Hematopoietic multipotent progenitor cell treated with erythropoietin and hydrocortisone succinate and interleukin-3 and kit ligand, for 6 days (in vitro differentiated cells): ENCODE measurements at regions not wholly inside any gene's neighbourhood (a gene's known extent, or its start where the extent isn't known, plus 50 kb on each side); places are given as distances from the start of the nearest gene placed in this dataset.

Experiments
- DNase-seq: peaks from one replicate; pipeline ENCODE4 v3.0.0-alpha.2; 2015

DNA sequence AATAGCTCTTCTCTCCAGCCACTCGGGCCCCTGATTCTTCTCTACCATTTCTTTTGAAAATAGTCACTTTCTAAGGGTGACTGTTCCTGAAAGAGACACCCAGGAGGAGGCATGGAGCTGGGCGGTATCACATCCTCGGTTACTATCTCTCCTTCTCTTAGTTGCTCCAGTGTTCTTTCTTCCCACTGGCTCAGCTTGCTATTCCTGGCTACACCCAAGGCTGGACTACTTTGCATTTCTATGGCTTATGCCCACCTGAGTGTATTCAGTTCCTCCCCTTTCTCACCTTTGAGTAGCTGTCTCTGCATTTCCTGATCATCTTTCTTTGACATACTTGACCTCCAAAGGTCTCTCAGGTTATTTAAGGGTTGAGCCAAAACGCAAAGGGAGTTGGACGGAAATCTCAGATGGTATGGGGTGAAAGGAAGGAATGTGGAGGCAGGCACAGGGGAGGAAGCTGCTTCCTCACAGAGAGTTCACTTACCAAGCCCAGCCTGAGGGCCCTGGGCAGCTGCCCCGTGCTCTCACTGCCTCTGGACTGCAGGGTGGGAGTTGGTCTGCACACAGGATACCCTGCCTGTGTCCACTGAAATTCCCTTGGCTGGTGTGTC lies 155.7 kb downstream of the SNX19 start:
- no peak for DNase-seq

DNA sequence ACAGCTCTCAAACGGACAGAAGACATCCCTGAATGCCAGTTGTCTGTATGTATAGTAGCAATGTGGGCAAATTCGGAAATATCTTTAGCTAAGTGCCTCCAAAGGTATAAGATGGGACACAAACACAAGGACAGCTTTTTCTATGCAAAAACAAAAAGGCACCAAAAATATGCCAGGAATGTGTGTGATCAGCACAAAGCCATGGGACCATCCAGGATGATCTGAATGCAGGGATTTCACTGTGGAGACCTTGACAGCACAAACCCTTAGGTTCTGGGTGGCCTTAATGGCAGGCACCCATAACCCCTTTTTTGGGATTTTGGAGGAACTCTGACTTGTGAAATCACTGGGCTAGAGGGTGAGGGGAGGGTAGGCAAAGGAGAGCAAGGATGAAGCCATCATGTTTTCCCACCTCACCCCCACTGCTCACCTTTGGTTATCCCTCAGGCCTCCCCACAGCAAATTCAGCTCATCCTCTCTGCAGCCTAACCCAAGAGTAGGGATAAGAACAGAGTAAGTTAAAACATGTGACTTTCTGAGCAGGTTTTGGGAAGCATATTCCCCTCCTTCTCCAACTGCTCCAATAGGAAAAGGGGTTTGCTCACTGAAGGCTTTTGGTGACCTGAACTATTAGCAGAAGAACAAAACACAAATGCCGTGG lies 154.6 kb downstream of the SNX19 start:
- no peak for DNase-seq

DNA sequence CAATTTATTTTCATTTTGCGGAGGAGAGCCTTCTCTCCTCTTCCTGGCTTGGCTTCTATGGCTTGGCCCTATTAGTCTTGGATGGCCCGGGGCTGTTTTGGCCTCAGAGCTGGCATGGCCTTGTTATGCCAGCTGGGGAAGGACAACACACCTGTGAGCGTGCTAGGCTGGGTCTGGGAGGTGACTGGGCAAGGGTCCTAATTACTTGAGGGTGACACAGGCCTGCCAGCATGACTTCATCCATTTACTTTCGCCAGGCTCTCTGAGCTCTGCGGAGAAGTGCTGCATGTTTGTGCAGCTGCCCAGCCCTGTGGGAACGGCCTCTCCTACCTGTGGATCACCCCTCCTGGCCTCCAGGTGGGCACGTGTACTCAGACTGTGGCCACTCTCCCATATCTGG lies 153.6 kb downstream of the SNX19 start:
- no peak for DNase-seq

DNA sequence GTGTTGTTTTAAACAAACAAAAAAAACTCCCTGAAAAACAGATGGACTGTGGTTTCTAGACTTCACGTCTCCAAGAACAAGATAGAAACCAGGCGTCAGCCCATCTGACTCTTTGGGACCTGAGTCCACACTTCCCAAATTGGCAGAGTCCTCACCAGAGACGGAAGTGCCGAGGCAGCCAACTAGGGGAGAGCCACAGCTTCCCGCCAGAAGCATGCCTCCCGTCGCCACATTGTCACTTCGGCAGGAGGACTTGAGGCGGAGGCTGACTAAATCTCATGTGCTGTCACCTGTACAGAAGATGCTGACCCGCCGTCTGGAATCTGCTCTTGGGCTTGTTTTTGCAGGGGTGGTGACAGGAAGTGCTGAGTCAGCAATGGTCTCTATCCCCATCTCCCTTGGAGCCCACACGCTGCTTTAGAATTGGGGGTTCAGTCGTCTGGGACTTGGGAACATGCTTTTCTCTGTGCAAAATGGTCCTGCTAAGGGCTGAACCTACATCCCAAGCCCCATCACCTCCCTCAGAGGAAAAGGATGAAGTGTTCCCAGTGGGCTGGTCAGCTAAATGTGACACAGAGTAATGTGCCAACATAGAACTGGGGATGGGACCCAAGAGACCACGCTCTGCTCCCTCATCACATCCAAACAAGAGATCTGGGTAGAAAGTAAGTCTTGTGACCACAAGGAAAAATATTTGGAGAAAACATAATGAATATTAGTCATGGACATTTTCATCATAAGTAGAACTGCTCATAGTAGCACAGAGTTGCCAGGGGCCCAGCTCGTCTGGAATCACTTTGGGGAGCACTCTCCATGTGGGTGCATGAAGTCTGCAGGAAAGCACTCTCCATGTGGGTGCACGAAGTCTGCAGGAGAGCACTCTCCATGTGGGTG lies 152.9 kb downstream of the SNX19 start:
- DNase-seq = no peak

DNA sequence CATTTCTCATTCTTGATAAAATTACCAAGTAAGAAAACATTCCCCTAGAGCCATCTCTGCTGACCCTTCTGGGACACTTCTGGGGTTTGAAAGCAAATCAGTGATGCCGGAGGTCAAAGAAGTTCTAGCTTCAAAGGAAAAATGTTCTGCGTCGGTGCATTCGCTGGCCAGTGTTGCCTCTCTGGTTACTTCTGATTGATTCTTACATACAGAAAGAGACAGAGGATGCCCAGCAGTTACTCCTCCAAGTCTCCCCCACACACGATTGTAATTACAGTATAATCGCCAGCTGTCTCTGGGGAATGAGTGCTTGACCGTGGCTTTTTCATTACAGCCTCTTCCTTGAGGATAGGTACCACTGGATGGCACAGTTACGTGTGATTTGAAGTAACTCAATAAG lies 150.9 kb downstream of the SNX19 start:
- DNase-seq = no peak

DNA sequence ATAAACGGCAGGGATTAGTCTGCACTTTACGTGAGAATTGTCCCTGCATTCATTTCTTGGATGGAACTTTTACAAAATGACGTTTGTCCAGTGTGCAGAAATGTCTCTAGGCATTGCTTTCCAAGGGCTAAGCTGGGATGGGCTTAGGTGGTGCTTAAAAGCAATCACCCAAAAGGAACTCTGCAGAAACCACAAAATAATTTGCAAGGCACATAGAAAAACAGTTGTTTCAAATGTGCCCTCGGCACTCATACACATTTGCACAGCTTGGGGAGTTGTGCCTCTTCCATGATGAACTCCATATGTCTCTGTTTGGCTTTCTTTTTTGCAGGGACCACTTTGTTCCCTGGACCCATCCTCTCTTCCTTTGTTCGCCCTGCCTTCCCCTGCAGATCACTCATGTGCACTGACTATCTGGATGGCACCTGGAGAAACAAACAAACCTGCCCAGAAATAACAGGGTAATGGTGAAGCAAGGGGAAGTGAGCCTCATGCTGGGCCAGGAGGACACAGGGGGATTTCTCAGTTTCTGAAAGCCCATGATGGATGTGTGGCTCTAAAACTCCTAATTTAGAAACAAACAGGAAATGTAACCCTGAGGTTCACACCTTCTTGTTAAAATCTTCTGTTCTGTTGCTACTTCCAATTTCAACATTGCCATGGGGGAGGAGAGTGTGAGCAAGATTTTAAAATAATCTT lies 150.2 kb downstream of the SNX19 start:
- DNase-seq = no peak

DNA sequence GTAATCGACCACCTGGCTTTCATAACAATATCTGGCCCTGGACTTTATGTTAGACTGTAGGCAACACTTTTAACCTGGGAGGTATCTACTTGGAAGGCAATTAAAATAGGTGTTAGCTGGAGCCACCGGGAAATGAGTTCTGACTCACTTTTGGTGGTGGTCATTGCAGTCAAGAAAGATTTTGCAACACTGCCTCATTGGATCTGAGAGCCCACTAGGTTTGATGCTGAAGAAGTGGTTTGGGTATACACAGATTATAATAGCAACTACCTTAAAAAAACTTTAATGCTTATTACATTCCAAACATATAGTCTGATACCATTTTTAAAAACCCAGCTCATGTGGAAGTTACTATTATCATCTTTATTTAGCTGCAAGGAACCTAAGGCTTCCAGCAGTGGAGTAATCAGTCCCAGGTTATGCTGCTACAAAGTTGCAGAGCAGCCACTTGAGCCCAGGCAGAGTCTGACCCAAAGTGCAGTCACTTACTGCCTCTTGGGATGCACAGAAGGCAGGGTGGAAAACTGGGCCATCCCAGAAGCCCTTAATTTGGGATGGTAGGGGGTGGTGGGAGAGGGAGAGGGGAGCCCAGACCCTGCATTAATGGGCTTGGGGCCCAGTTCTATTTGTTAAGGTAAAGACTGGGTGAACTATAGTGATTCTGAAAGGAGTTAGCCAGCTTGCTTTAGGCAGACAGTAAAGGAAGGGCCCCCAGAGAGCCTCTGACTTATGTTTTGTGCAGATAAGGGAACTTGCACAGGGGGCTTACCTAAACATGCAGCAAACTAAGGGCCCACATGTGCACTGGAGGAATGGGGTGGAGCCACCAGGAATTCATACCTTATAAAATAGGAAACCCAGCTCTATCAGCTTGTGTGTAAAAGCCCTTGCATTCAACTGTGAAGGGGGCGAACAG lies 149.4 kb downstream of the SNX19 start:
- no peak for DNase-seq

DNA sequence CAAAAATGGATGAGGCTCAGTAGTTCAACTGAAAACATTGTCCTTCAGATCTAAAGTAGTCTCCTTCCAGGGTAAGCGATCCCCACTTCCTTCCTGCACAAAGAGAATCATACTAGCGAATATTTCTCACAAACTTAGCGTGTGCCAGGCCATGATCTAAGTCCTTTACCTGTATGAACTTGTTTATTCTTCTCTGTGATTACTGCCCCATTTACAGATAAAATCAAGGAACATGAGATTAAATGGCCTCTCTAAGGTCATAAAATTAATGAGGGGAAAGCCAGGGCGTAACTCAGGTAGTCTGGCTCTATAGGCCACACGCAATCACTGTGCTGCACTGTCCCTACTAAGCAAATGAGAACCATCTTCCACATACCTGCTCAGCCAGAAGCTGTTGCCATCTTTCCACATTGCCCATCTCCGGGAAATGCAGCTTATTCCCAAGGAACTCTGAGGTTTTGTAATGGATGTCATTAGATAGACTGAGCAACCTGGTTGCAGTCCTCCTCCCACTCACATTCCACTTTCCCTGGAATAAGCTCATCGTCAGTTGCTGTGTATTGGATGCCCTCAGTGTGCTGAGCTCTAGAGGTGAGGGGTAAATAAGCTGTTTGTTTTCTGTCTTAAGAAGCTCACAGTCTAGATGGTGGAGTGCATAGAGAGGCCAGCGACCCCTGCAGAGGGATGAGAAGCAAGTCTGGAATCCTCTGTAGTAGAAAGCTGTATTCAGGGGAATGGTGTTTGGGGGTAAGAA lies 146.3 kb downstream of the SNX19 start:
- DNase-seq = no peak

DNA sequence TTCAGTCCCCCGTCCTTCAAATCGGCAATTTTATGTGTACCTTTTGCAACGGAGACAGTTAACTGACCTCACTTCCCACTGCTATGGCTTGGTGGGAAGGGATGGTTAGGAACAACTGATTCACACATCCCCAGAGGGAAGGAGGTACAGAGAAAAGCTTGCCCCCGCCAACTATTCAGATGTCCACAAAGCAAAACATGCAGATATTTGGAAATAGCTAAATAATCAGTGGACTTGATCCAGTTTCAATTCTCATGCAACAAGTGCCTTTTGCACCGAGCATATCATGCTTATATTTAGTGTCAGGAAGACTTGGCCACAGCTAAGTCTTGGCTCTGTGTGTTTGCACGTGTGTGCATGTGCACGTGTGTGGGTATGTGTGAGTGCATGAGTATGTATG lies 144.6 kb downstream of the SNX19 start:
- DNase-seq = no peak

DNA sequence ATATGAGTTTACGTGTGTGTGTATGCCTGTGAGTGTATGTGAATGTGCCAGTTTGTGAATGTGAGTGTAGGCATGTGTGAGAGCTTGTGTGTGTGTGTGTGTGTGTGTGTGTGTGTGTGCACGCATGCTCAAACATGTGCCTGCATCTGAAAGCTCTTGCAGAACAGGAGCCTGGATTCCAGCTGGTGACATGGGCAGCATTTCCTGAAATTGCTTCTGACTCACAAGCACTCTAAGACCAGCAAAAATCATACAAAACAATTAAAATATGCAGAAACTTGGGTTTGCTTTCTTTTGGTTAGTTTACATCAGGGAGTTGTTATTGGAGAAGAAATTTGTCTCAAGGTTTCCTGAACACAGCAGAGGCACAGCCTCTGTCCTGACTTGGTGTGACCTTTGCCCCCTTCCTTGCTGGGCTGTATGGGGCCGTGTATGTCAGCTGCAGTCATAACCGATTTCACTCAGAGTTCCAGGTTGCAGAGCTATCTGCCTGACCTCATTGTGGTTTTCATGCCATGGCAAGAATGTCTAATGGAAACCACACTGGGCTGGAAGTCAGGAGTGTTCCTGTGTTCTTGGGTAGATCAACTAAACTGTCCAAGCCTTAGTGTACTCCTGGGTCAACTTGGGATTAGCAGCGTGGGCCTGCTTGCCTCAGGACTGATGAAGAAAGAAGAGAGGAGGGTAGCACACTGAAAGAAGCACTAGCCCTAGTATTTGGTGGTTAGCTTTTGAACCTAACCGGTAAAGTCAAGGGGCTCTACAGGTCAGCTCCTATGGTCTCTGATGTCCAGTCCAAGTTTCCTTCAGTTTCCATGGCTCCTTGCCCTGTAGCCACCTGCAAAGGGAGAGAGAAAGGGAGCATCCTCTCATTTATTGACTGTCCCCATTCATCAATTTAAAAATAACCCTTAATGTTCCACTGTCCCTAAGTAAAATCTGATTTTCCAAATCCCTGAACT lies 143.7 kb downstream of the SNX19 start:
- DNase-seq = no peak

DNA sequence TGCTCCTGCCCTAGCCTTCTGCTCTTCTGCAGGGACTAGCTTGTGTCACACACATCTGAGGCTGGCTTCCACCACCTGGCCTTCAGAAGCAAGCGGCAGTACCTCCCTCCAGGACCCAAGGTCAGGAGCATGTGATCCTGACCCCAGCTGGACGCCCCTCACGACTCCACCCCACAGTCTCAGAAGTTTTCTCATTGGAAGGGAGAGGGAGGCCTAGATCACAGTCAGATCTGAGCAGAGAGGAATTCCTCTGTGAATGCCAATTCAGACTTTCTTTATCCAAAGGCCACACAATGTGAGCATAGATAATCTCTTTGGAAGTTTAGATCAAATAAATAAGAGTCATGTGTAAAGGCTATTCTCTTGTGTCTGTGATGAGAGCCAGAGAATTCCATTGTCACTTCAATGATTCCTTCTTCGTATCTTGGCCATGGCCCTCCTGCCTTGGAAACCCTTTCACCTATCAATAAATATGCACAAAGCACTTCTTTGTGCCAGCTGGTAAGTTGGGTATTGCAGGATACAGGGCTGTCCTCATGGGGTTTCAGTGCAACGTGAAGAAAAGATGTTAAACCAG lies 142.9 kb downstream of the SNX19 start:
- no peak for DNase-seq

DNA sequence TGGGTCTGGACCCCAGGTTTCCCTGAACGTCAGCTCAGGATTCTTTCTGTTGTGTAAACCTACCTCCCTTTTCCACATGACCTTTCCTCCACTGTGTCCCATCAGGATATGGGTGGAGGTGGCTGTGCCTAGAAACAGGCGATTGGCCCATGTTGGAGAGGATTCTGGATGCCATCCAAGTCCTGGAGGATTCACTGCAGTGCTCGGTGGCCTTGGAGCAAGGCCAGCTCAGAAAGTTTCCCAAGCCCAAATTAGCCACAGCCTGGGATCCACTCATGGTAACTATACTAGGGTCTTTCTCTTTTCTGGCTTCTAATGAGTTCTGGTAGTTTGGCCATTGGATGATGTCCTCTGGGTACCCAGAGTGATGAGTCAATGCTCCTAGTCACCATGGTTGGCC lies 141.6 kb downstream of the SNX19 start:
- DNase-seq = no peak

DNA sequence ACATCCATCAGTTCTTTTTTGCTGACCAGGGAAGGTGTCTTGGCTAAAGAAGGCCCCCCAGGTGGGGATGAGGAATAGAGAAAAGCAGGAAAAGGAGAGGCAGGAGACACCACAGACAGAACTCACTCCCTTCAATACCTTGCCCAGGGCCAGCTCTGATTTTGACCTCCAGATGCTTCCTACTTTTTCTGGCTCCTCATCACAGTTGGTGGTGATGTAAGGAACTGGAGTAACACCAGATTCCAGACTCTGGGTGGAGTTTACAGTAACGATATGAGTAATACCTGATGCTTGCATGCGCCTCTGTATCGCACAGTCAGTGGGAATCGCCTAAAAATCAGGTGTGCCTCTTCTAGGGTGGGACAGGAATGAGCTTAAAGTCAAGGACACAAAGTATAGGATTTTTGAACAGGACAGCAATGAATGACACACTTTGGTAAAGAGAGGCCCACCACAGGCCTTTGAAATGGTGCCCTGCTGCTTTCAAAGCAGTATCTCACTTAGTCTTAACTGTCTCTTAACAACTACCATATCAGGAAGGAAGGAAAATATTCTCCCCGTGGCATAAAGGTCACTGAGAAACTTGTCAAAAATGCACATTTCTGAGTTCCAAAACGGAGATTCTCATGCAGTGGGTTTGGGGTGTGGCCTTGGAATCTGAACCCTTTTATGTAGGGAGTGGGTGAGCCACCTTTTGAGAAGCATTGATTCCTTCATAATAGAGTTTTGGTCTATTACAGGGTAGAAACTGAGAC lies 140.8 kb downstream of the SNX19 start:
- DNase-seq = no peak

DNA sequence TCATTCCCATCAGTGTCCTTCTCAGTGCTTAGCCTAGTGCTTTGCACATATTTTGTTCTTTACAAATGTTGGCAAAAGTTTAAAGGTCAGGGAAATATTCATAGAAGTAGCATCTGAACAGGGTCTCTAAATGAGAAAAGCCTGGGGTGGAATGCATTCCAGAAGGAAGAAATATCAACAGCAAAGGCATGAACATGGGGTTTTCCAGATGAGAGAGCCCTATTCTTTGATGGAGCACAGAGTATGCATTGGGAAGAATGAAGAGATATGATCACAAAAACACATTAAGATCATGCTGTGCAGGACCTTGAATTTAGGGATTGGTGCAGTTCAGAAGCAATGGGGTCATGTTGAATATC lies 140.2 kb downstream of the SNX19 start:
- no peak for DNase-seq

DNA sequence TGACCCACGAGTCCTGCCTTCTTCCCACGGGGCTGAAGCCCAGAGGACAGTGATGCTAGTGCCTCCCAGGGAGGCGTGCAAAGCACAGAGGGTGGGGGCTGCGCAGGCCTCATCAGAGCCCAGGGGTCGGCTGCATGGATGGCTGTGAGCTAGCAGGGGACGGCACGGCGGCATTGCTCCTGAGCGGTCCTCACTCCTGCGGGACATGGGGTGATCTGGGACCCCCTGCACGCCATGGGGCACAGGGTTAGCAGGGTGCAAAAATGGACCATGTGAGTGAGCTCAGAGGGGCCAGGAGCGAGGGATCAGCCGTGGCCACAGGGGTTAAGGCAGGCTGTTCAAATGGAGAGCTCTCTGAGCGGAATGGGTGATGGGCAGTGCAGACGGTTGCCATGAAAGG lies 138.3 kb downstream of the SNX19 start:
- DNase-seq = no peak

DNA sequence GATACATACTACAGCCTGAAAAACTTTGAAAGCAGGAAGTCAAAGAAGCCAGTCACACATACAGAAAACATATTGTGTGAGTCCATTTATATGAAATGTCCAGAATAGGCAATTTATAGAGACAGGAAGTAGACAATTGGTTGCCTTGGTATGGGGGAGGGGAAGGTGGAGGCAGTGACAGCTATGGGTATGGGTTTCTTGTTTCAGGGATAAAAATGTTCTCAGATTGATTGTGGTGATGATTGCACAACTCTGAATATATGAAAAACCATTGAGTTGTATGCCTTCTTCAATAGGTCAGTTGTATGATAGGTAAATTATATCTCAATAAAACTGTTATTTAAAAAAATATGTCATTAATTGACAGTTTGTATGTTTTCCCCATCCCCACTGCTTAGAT lies 137.6 kb downstream of the SNX19 start:
- DNase-seq = no peak

DNA sequence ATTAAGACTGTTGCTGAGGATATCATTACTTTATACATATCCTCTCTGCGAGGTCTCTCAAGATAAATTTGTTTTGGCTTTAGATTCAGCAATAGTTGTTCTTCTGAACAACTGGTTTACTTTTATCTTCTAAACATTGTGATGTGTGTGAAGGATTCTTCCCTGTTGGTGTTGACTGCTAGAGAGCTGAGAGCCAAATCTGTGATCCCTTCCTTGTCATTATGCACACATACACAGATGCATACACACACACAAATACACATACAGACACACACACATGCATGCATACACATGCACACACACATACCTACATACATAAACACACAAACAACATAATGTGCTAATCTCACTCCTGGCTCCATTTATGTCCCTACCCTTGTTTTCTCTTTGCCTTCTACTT lies 137.0 kb downstream of the SNX19 start:
- no peak for DNase-seq

DNA sequence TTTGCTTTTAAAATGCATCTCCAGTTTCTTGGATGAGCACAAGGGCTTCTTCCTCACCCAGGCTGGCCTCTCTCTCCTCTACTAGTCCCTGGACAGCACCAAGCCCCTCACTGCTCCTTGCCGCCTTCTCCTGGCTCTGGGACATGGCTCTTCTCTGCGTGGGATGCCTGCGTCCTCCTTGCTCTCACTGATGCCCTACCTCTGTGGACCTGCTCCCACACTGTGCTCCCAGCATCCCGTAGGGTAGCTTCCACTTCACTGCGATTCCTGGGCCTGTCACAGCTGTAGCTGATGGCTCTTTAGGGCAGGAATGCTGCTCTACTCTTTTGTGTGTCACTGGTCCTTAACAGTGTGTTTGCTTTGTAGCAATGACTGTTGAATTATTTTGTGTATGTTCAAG lies 136.3 kb downstream of the SNX19 start:
- no peak for DNase-seq

DNA sequence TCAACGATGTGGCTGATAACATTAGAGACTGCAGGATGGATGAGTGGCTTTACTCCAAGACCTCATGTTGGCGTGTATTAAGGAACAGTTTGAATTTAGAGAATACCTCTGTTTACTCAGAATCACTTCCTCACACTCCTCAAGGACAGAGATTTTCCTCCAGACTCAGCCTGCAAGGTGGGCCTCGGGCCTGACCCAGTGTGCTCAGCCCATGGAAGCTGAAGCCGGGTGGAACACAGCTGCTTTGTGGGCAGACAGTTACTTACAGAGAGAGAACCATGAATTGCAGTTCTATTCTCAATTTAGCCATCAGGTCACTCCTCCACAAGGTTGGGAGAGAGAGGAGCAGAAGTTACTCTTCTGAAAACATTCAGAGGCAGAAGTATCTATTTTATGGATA lies 135.8 kb downstream of the SNX19 start:
- no peak for DNase-seq
